ENCODE measurements at regions not wholly inside any gene's neighbourhood (a gene's known extent, or its start where the extent isn't known, plus 50 kb on each side); places are given as distances from the start of the nearest gene placed in this dataset.

GRCh38 chr7:85489498-85489897, 302.6 kb upstream of the SEMA3D start:
- in situ Hi-C loops (cut with MboI) = no loop called here

More at GRCh38 chr7:85489498-85489897, 302.6 kb upstream of the SEMA3D start:
- no peak overlapping the region for H3K27ac ChIP-seq (ENCODE audit: extremely low read depth, low read depth, low read length)
- ATAC-seq (no peak), FAIRE-seq (no peak), DNase-seq (ENCODE audit: extremely low read depth in 1 of 4, low spot score in 3 of 4) (no peak)
- H3K79me2 ChIP-seq (ENCODE audit: control insufficient read depth, insufficient read depth, low read length) = no peaks in the 10 kb centered on the region
- TF ChIP-seq, protein P1, sequence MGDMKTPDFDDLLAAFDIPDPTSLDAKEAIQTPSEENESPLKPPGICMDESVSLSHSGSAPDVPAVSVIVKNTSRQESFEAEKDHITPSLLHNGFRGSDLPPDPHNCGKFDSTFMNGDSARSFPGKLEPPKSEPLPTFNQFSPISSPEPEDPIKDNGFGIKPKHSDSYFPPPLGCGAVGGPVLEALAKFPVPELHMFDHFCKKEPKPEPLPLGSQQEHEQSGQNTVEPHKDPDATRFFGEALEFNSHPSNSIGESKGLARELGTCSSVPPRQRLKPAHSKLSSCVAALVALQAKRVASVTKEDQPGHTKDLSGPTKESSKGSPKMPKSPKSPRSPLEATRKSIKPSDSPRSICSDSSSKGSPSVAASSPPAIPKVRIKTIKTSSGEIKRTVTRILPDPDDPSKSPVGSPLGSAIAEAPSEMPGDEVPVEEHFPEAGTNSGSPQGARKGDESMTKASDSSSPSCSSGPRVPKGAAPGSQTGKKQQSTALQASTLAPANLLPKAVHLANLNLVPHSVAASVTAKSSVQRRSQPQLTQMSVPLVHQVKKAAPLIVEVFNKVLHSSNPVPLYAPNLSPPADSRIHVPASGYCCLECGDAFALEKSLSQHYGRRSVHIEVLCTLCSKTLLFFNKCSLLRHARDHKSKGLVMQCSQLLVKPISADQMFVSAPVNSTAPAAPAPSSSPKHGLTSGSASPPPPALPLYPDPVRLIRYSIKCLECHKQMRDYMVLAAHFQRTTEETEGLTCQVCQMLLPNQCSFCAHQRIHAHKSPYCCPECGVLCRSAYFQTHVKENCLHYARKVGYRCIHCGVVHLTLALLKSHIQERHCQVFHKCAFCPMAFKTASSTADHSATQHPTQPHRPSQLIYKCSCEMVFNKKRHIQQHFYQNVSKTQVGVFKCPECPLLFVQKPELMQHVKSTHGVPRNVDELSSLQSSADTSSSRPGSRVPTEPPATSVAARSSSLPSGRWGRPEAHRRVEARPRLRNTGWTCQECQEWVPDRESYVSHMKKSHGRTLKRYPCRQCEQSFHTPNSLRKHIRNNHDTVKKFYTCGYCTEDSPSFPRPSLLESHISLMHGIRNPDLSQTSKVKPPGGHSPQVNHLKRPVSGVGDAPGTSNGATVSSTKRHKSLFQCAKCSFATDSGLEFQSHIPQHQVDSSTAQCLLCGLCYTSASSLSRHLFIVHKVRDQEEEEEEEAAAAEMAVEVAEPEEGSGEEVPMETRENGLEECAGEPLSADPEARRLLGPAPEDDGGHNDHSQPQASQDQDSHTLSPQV (IDR thresholded peaks at IDR 0.05) = no peak
- no peak for TF ChIP-seq HLTF (IDR thresholded peaks at IDR 0.05)
- TF ChIP-seq TEAD1 (CRISPR knock-in tag; IDR thresholded peaks at IDR 0.05) = no peak
- TF ChIP-seq PHB2 (IDR thresholded peaks at IDR 0.05; ENCODE audit: low read depth) = no peak
- no peak overlapping the region for H3K4me3 ChIP-seq
- H3K9me1 ChIP-seq (ENCODE audit: control insufficient read depth, insufficient read depth, low read length) = no peaks in the 10 kb centered on the region
- 0% methylated on average over 3 of the region's 3 CpGs for WGBS (ENCODE audit: insufficient coverage, low coverage, missing lambda C conversion rate)
- intact Hi-C loops (cut with micrococcal nuclease) = no loop called here
- no peaks in the 10 kb centered on the region for H4K20me1 ChIP-seq (replicated peaks; ENCODE audit: control insufficient read depth, insufficient read depth, low read length)
- H3K9ac ChIP-seq (ENCODE audit: insufficient read depth in 1 of 2, low read depth in 2 of 2, low read length in 2 of 2) = no peak overlapping the region
- no peaks in the 10 kb centered on the region for H3K27me3 ChIP-seq (ENCODE audit: control insufficient read depth in 2 of 2, insufficient read depth in 2 of 2, low read length in 2 of 2)
- H3K36me3 ChIP-seq (ENCODE audit: control insufficient read depth, insufficient read depth, low read length) = no peaks in the 10 kb centered on the region
- POLR2A ChIA-PET = no interaction called here
- H3K9me3 ChIP-seq (replicated peaks; ENCODE audit: control insufficient read depth, insufficient read depth, low read depth, low read length) = peaks cover 1% of the 10 kb centered on the region; the same call in 1 of the 2 replicates
- H3K4me2 ChIP-seq (ENCODE audit: insufficient read depth, low read length) = no peak overlapping the region
- no peak overlapping the region for H2AFZ ChIP-seq (ENCODE audit: low read depth, low read length)
- CTCF ChIA-PET (ENCODE audit: low intra/inter-chr PET ratio) = no interaction called here
- no TSS peak for BruUV-seq (replicated peaks)
- no peaks in the 10 kb centered on the region for H3K4me1 ChIP-seq (replicated peaks in 1 of 2; ENCODE audit: control insufficient read depth in 2 of 2, insufficient read depth in 2 of 2, low read length in 2 of 2)

All from K562 (cell line).